ENCODE measurements at regions not wholly inside any gene's neighbourhood (a gene's known extent, or its start where the extent isn't known, plus 50 kb on each side); places are given as distances from the start of the nearest gene placed in this dataset.

DNA sequence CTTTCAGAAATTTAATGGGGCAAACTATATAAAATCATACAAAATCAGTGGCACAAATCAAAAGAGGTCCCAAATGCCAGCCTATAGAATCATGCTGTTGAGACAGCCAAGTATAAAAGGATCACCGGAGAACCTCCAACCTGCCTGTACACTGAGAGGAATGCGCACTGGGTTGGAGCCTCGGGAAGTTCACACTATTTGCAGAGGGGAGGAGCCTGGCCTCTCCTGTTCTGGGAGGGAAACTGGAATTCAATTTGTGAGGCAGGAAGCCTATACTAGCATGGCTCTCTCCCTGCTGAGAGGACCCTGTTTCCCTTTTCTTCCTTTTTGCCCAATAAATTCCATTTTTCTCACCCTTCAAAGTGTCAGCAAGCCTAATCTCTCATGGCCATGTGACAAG lies 406.0 kb downstream of the HINT1 start:
- no CpG with 5 or more reads among the region's 3 CpGs for WGBS (ENCODE audit: extremely low coverage, insufficient read length, low lambda C conversion rate)
- no peak overlapping the region for H2AFZ ChIP-seq (ENCODE audit: low read length)
- TF ChIP-seq, protein P1, sequence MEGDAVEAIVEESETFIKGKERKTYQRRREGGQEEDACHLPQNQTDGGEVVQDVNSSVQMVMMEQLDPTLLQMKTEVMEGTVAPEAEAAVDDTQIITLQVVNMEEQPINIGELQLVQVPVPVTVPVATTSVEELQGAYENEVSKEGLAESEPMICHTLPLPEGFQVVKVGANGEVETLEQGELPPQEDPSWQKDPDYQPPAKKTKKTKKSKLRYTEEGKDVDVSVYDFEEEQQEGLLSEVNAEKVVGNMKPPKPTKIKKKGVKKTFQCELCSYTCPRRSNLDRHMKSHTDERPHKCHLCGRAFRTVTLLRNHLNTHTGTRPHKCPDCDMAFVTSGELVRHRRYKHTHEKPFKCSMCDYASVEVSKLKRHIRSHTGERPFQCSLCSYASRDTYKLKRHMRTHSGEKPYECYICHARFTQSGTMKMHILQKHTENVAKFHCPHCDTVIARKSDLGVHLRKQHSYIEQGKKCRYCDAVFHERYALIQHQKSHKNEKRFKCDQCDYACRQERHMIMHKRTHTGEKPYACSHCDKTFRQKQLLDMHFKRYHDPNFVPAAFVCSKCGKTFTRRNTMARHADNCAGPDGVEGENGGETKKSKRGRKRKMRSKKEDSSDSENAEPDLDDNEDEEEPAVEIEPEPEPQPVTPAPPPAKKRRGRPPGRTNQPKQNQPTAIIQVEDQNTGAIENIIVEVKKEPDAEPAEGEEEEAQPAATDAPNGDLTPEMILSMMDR (conservative IDR thresholded peaks at IDR 0.05) = no peak
- H3K56ac ChIP-seq (ENCODE audit: insufficient read length, low read depth, low read length) = no peak overlapping the region
- H3T11ph ChIP-seq (ENCODE audit: low read length) = no peak overlapping the region
- no peaks in the 10 kb centered on the region for H3K79me1 ChIP-seq (ENCODE audit: insufficient read depth, low read depth, low read length, poor library complexity, severe bottlenecking)
- H3K18ac ChIP-seq (ENCODE audit: insufficient read length, low read depth, low read length) = no peak overlapping the region
- no peak overlapping the region for H3K4me2 ChIP-seq (ENCODE audit: insufficient read depth, insufficient read length, low read length)
- H2BK120ac ChIP-seq (ENCODE audit: low read depth, low read length, poor library complexity, severe bottlenecking) = no peak overlapping the region
- no peaks in the 10 kb centered on the region for H3K9me3 ChIP-seq (ENCODE audit: control insufficient read depth, low read depth, low read length)
- no peak overlapping the region for H2BK15ac ChIP-seq (ENCODE audit: low read depth, low read length)
- no peak overlapping the region for H3K4me3 Mint-ChIP-seq
- no peak overlapping the region for H3K27ac ChIP-seq (ENCODE audit: insufficient read length, low read depth, low read length)
- no peaks in the 10 kb centered on the region for H3K4me1 Mint-ChIP-seq
- DNase-seq = no peak
- H3K9me3 Mint-ChIP-seq = no peaks in the 10 kb centered on the region; a peak in 2 of 5 replicates
- no peak overlapping the region for H2BK5ac ChIP-seq (ENCODE audit: insufficient read length, low read length)
- no peaks in the 10 kb centered on the region for H3K36me3 Mint-ChIP-seq (ENCODE audit: insufficient read depth in 1 of 3, low read depth in 3 of 3)
- no peak overlapping the region for H4K8ac ChIP-seq (replicated peaks; ENCODE audit: insufficient read length, low read depth, low read length)
- H4K20me1 ChIP-seq (ENCODE audit: control insufficient read depth, insufficient read depth, insufficient read length) = no peaks in the 10 kb centered on the region
- H4K91ac ChIP-seq (ENCODE audit: insufficient read length, low read depth, low read length) = no peak overlapping the region
- H2AK5ac ChIP-seq (ENCODE audit: insufficient read length, low read length) = no peak overlapping the region
- H2BK12ac ChIP-seq (ENCODE audit: insufficient read length, low read depth, low read length) = no peak overlapping the region
- peak overlapping the region in 1 of 3 experiments; percentile 59; a peak in 1 of 7 replicates for H3K27ac Mint-ChIP-seq
- H2BK20ac ChIP-seq (ENCODE audit: low read depth, low read length, poor library complexity, severe bottlenecking) = no peak overlapping the region
- H3K9ac ChIP-seq (ENCODE audit: extremely low read depth, insufficient read length, low read length) = no peak overlapping the region
- no peak overlapping the region for H4K5ac ChIP-seq (ENCODE audit: insufficient read length, low read depth, low read length)
- no peak overlapping the region for H3K14ac ChIP-seq (ENCODE audit: insufficient read depth, low read length)
- H3K23ac ChIP-seq (ENCODE audit: insufficient read length, low read depth, low read length) = no peak overlapping the region
- no peak overlapping the region for H3K4ac ChIP-seq (ENCODE audit: low read depth, low read length)
- H3K23me2 ChIP-seq (ENCODE audit: insufficient read length, low read depth, low read length, poor library complexity, severe bottlenecking) = no peaks in the 10 kb centered on the region
- no peaks in the 10 kb centered on the region for H3K79me2 ChIP-seq (ENCODE audit: insufficient read depth, low read length)
- H3K4me1 ChIP-seq (ENCODE audit: insufficient read depth, low read length) = no peaks in the 10 kb centered on the region
- no peaks in the 10 kb centered on the region for H3K27me3 ChIP-seq (ENCODE audit: insufficient read depth, low read length)
- H3K27me3 Mint-ChIP-seq (ENCODE audit: low read depth) = no peaks in the 10 kb centered on the region
